ENCODE measurements at regions not wholly inside any gene's neighbourhood (a gene's known extent, or its start where the extent isn't known, plus 50 kb on each side); places are given as distances from the start of the nearest gene placed in this dataset.

DNA sequence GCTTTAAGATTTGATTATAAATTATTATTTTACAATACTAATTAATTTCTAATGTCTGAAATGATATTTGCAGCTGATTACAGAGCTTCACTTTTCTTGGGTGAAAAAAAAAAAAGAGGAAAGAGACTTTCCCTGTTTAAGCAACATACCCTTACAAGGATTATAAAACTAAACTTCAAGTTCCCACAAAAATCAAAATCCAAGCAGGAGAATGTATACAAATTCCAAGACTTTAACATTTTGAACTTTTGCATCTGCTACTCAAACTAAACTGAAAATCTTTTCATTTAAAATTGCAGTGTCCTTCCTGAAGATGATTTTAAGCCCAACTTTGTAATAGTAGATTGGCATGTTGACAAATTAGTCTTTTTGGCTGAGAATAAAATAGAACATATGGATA lies 742.4 kb upstream of the INTU start:
- TF ChIP-seq ZNF274 (IDR thresholded peaks at IDR 0.05; ENCODE audit: low read depth, low read length) (no peak), SUZ12 (IDR thresholded peaks at IDR 0.05; ENCODE audit: extremely low read depth, insufficient read depth, insufficient read length) (no peak)
